ENCODE measurements at regions not wholly inside any gene's neighbourhood (a gene's known extent, or its start where the extent isn't known, plus 50 kb on each side); places are given as distances from the start of the nearest gene placed in this dataset.

- TF ChIP-seq REST (IDR thresholded peaks at IDR 0.05; ENCODE audit: insufficient read depth in 1 of 2, low read depth in 2 of 2, low read length in 2 of 2) (no peak), POLR2AphosphoS5 (IDR thresholded peaks at IDR 0.05; ENCODE audit: low read depth, low read length) (no peak)
Measured at GRCh38 chr3:157786618-157787017, 283.4 kb upstream of the VEPH1 start.
